ENCODE measurements at regions not wholly inside any gene's neighbourhood (a gene's known extent, or its start where the extent isn't known, plus 50 kb on each side); places are given as distances from the start of the nearest gene placed in this dataset.

GRCh38 chr2:10183146-10183675 lies 60.7 kb downstream of the RRM2 start:
- no peak overlapping the region for H3K27ac ChIP-seq
- ChIA-PET CTCF (no interaction called here), POLR2A (ENCODE audit: low non-redundant PET) (no interaction called here)
- no peak for DNase-seq (ENCODE audit: low spot score)
- TF ChIP-seq CTCF (conservative IDR thresholded peaks at IDR 0.05; ENCODE audit: low read depth), result no peak

DNA sequence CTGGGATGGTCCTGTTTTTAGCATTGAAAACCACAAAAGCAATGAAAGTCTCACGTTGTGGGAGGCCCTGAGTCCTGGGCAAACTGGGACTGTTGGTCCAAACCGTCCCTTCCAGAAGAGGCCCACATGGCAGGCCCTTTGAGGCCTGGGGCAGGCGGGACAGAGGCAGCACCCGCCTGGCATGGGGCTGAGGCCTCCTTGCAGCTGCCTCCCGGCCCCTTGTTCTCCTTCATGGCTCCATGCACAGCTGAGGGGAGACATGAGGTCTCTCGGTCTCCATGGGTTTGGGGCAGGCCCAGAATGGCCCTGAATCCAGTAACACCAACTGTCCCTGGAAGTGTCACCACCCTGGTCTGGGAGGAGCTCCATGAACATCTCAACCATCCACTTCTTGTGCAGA lies 61.9 kb downstream of the RRM2 start:
- TF ChIP-seq CTCF (conservative IDR thresholded peaks at IDR 0.05; ENCODE audit: low read depth), result no peak
- POLR2A ChIA-PET (ENCODE audit: low non-redundant PET), result no interaction called here
- DNase-seq (ENCODE audit: low spot score), result no peak
- H3K27ac ChIP-seq, result no peak overlapping the region
- CTCF ChIA-PET, result interaction anchor here (0.6 kb wide), 1 partner anchor 59 kb away, joined by 3 read pairs; no protein-coding TSS in a partner anchor

- no peak overlapping the region for H3K27ac ChIP-seq
- ChIA-PET POLR2A (ENCODE audit: low non-redundant PET) (no interaction called here), CTCF (interaction anchor here (0.6 to 0.7 kb wide), 2 partner anchors 59 to 230 kb away, joined by 3 to 4 read pairs; no protein-coding TSS in a partner anchor)
- TF ChIP-seq CTCF (conservative IDR thresholded peaks at IDR 0.05; ENCODE audit: low read depth), result no peak
- no peak for DNase-seq (ENCODE audit: low spot score)
These were observed 62.5 kb downstream of the RRM2 start for GRCh38 chr2:10185046-10185445.

DNA sequence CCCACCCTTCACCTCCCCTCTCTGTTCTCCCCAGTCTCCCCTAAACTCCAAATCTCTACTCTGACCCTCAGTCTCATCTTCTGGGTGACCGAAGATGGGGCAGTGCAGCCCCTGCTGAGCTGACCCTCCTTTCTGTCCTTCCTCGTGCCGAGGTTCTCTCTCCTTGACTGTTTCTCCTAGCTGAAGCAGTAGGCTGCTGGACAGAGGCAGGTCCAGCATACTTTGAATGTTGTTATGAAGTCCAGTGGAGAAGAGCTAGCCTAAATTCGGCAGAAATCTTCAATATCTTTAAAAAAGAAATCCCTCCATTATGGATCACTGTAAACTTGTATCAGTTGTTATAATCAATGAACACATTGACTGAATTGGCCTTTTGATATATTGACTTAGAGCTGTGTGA lies 63.2 kb downstream of the RRM2 start:
- ChIA-PET CTCF (no interaction called here), POLR2A (ENCODE audit: low non-redundant PET) (no interaction called here)
- TF ChIP-seq CTCF (conservative IDR thresholded peaks at IDR 0.05; ENCODE audit: low read depth), result no peak
- no peak for DNase-seq (ENCODE audit: low spot score)
- H3K27ac ChIP-seq, result no peak overlapping the region

DNA sequence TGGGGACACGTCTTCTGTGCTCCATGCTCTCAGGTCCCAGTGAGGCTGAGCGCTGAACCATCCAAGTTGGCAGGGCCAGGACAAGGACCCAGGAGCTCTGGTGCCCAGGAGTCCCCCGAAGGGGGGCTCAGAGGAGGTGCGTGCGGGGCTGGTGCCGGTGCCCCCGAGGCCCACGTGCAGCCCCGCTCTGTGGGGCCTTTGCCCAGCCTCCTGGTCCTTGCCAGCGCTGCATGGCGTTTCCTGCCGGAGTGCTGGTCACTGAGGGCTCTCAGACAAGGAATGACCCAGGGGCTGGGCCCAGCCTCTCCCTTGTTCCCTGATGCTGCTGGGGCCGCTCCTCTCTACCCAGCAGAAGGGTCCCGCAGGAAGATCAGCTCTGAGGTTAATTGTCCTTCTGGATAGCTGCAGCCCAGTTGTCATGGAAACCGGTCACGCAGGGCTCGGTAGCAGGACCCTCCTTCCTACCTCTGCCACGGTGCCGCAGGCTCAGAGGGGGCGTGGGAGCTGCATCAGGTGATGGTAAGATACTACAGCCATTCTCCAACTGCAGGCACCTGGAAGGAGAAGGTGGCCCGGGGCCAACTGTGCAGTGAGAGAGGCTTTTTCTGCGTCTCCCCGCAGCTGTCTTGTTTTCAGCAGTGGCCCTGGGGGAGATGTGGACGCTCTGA lies 64.5 kb downstream of the RRM2 start:
- TF ChIP-seq CTCF (conservative IDR thresholded peaks at IDR 0.05; ENCODE audit: low read depth), result no peak
- H3K27ac ChIP-seq, result no peak overlapping the region
- DNase-seq (ENCODE audit: low spot score), result no peak
- ChIA-PET CTCF (no interaction called here), POLR2A (ENCODE audit: low non-redundant PET) (no interaction called here)

- CTCF ChIA-PET, result no interaction called here
- no peak for TF ChIP-seq CTCF (conservative IDR thresholded peaks at IDR 0.05; ENCODE audit: low read depth)
- H3K27ac ChIP-seq, result no peak overlapping the region
- POLR2A ChIA-PET (ENCODE audit: low non-redundant PET), result no interaction called here
- DNase-seq (ENCODE audit: low spot score), result no peak
These were observed 65.1 kb downstream of the RRM2 start for GRCh38 chr2:10187661-10188060.
